OCI-LY1 (cell line): ENCODE measurements at regions not wholly inside any gene's neighbourhood (a gene's known extent, or its start where the extent isn't known, plus 50 kb on each side); places are given as distances from the start of the nearest gene placed in this dataset.

Experiments used
- H2AFZ ChIP-seq: fragments of 200-600 bp; sonication (generic), shearing (Covaris generic); 2 replicates; pipeline ENCODE4 v1.6.0; 2014; ENCODE audit warnings: antibody characterized with exemption, mild to moderate bottlenecking, low read length
- H3F3A ChIP-seq: fragments of 200-600 bp; sonication (generic), shearing (Covaris generic); 2 replicates; pipeline ENCODE4 v1.6.0; 2014; ENCODE audit warnings: mild to moderate bottlenecking, antibody characterized with exemption, low read length, moderate library complexity; ENCODE audit not compliant: insufficient read depth
- H3K27ac ChIP-seq: fragments of 200-600 bp; sonication (generic); 2 replicates; pipeline ENCODE4 v1.5.1; 2014; ENCODE audit warnings: low read length, mixed run types, mild to moderate bottlenecking, low read depth; ENCODE audit not compliant: poor library complexity, severe bottlenecking
- H3K27me3 ChIP-seq: fragments of 200-600 bp; sonication (generic); 2 replicates; pipeline ENCODE4 v1.6.0; 2014; ENCODE audit warnings: antibody characterized with exemption, mild to moderate bottlenecking, low read length, moderate library complexity; ENCODE audit not compliant: insufficient read depth
- H3K36me3 ChIP-seq: fragments of 200-600 bp; sonication (generic); 2 replicates; pipeline ENCODE4 v1.6.1; 2014; ENCODE audit warnings: mild to moderate bottlenecking, antibody characterized with exemption, low read length, moderate library complexity, mixed read lengths; ENCODE audit not compliant: insufficient read depth
- H3K4me1 ChIP-seq: fragments of 200-600 bp; sonication (generic); 2 replicates; pipeline ENCODE4 v1.5.1; 2014; ENCODE audit warnings: mild to moderate bottlenecking, low read length, moderate library complexity; ENCODE audit not compliant: insufficient read depth, severe bottlenecking
- H3K4me2 ChIP-seq: fragments of 200-600 bp; sonication (generic), shearing (Covaris generic); 2 replicates; pipeline ENCODE4 v1.6.1; 2014; ENCODE audit warnings: low read length
- H3K4me3 ChIP-seq: fragments of 200-600 bp; sonication (generic); 2 replicates; pipeline ENCODE4 v1.5.1; 2014; ENCODE audit warnings: low read length, low read depth, mild to moderate bottlenecking, mixed read lengths; ENCODE audit not compliant: poor library complexity, severe bottlenecking
- H3K79me2 ChIP-seq: fragments of 200-600 bp; shearing (Covaris generic); 2 replicates; pipeline ENCODE4 v1.6.1; 2016; ENCODE audit warnings: mixed run types, low read length, mixed read lengths; ENCODE audit not compliant: insufficient read depth
- H3K9ac ChIP-seq: fragments of 200-600 bp; sonication (generic), shearing (Covaris generic); 2 replicates; pipeline ENCODE4 v1.6.1; 2014; ENCODE audit warnings: mild to moderate bottlenecking, low read length, mixed read lengths
- H3K9me2 ChIP-seq: fragments of 200-600 bp; sonication (generic), shearing (Covaris generic); 2 replicates; pipeline ENCODE4 v1.6.1; 2014; ENCODE audit warnings: low read depth, mild to moderate bottlenecking, low read length, mixed read lengths
- H3K9me3 ChIP-seq: fragments of 200-600 bp; shearing (Covaris generic); 2 replicates; pipeline ENCODE4 v1.6.1; 2014; ENCODE audit warnings: low read length, mixed read lengths
- H4K20me1 ChIP-seq: fragments of 200-600 bp; sonication (generic), shearing (Covaris generic); 2 replicates; pipeline ENCODE4 v1.6.0; 2016; ENCODE audit warnings: mild to moderate bottlenecking, low read length; ENCODE audit not compliant: insufficient read depth
- EZH2 ChIP-seq: fragments of 200-600 bp; sonication (generic), shearing (Covaris generic); IDR thresholded peaks from 2 replicates; pipeline ENCODE4 v1.8.0; 2017; ENCODE audit warnings: borderline replicate concordance, mixed run types, mild to moderate bottlenecking, antibody characterized with exemption, low read length, moderate library complexity, mixed read lengths
- TF ChIP-seq, protein P1 (sequence below): fragments of 200-600 bp; sonication (generic), shearing (Covaris generic); IDR thresholded peaks from 2 replicates; pipeline ENCODE4 v1.5.1; 2017; ENCODE audit warnings: mild to moderate bottlenecking, antibody characterized with exemption, low read length, moderate library complexity, mixed read lengths

DNA sequence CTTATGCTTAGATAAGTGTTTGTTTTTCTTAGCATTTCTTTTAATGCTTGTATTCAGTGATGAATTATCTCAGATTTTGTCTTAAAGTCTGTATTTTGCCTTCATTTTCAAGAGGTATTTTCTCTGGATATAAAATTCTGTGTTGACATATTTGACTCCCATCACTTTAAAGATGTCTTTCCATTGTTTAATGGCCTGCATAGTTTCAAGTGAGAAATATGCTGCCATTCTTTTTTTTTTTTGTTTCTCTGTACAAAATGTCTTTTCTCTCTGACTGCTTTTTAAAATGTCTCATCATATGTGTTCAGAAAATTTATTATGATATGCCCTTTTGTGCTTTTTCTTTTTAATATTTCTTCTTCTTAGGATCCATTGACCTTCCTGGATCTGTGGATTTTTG lies 578.0 kb upstream of the NOX3 start:
- TF ChIP-seq, protein P1, sequence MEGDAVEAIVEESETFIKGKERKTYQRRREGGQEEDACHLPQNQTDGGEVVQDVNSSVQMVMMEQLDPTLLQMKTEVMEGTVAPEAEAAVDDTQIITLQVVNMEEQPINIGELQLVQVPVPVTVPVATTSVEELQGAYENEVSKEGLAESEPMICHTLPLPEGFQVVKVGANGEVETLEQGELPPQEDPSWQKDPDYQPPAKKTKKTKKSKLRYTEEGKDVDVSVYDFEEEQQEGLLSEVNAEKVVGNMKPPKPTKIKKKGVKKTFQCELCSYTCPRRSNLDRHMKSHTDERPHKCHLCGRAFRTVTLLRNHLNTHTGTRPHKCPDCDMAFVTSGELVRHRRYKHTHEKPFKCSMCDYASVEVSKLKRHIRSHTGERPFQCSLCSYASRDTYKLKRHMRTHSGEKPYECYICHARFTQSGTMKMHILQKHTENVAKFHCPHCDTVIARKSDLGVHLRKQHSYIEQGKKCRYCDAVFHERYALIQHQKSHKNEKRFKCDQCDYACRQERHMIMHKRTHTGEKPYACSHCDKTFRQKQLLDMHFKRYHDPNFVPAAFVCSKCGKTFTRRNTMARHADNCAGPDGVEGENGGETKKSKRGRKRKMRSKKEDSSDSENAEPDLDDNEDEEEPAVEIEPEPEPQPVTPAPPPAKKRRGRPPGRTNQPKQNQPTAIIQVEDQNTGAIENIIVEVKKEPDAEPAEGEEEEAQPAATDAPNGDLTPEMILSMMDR: no peak
- no peak for TF ChIP-seq EZH2
- H3K4me3 ChIP-seq: no peak overlapping the region

DNA sequence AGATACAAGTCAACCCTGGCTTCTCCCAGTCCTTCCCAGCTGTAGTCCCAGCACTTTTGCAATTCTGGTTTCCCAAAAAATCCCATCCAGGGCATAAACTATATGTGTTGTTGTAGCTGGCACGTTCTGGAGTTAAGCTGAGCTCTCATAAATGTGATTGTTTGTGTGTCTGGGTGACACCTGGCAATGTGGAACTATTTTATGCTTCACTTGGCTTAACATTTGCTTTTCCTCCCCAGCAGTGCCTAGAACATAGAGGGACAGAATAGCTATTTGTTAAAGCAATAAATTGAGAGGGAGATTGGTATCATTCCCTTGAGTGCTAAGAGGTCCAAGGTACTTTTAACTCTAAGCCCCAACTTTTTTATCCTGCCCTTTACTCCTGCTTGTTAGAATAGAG lies 575.9 kb upstream of the NOX3 start:
- no peak overlapping the region for H2AFZ ChIP-seq
- H3K4me3 ChIP-seq: no peak overlapping the region
- no peaks in the 10 kb centered on the region for H3K27me3 ChIP-seq
- H3F3A ChIP-seq: no peaks in the 10 kb centered on the region
- H3K4me2 ChIP-seq: no peak overlapping the region
- no peak for TF ChIP-seq EZH2
- TF ChIP-seq, protein P1: no peak
- H3K4me1 ChIP-seq: no peaks in the 10 kb centered on the region
- H3K9me3 ChIP-seq: peaks cover 3% of the 10 kb centered on the region; the same call in 1 of the 2 replicates
- H3K36me3 ChIP-seq: no peaks in the 10 kb centered on the region
- H3K9me2 ChIP-seq: no peaks in the 10 kb centered on the region
- no peaks in the 10 kb centered on the region for H3K79me2 ChIP-seq
- H3K27ac ChIP-seq: no peak overlapping the region
- no peaks in the 10 kb centered on the region for H4K20me1 ChIP-seq
- no peak overlapping the region for H3K9ac ChIP-seq

More for the DNA sequence above, 578.0 kb upstream of the NOX3 start:
- Histone ChIP-seq H3K9me2 (no peaks in the 10 kb centered on the region), H3K27ac (no peak overlapping the region), H4K20me1 (no peaks in the 10 kb centered on the region), H3K36me3 (no peaks in the 10 kb centered on the region), H3K9me3 (peaks cover 3% of the 10 kb centered on the region; the same call in 1 of the 2 replicates), H3K4me1 (no peaks in the 10 kb centered on the region), H3K9ac (no peak overlapping the region), H2AFZ (no peak overlapping the region), H3K27me3 (no peaks in the 10 kb centered on the region), H3F3A (no peaks in the 10 kb centered on the region), H3K4me2 (no peak overlapping the region), H3K79me2 (no peaks in the 10 kb centered on the region)

DNA sequence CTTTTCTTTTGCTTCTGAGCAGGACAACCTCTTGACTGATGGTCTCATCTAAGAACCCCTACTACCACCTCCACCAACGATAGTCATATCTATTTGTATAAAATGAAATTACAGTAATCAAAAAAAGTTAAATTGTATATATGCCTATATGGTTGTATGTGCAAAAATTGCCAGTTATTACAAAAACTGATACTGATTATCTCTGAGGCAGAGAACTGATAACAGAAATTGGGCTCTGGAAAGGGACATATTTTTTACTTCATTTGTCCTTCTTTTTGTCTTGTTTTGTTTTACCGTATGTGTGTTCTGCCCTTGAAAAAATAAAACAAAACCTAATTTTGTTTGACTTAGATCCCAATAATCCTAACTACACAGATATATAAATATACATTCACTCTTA lies 574.4 kb upstream of the NOX3 start:
- no peaks in the 10 kb centered on the region for H3K36me3 ChIP-seq

More for the DNA sequence above, 574.4 kb upstream of the NOX3 start:
- no peak for TF ChIP-seq EZH2
- TF ChIP-seq, protein P1: no peak
- Histone ChIP-seq H3K27ac (no peak overlapping the region), H3K27me3 (no peaks in the 10 kb centered on the region), H3K4me3 (no peak overlapping the region), H3K9me3 (peaks cover 6% of the 10 kb centered on the region; the same call in 1 of the 2 replicates), H4K20me1 (no peaks in the 10 kb centered on the region), H3K4me2 (no peak overlapping the region), H2AFZ (no peak overlapping the region), H3F3A (no peaks in the 10 kb centered on the region), H3K9ac (no peak overlapping the region), H3K4me1 (no peaks in the 10 kb centered on the region), H3K79me2 (no peaks in the 10 kb centered on the region), H3K9me2 (no peaks in the 10 kb centered on the region)
